ENCODE measurements at regions not wholly inside any gene's neighbourhood (a gene's known extent, or its start where the extent isn't known, plus 50 kb on each side); places are given as distances from the start of the nearest gene placed in this dataset.
"Not testable (repeated sequence)": the region's sequence is repeated elsewhere in the genome, so short reads cannot be mapped to it uniquely, and the experiment has no call there.

DNA sequence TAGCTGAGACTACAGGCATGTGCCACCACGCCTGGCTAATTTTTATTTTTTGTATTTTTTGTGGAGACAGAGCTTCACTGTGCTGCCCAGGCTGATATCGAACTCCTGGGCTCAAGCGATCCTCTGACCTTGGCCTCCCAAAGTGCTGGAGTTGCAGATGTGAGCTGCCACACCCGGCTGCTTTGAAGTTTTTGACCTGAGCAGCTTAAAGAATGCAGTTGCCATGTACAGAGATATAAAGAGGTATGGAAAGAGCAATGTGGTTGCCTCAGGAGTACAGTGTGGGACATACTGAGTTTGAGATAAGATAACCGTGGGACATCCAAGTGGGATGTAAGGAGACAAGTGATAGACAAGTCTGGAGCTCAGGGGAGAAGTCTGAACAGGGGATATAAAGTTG, 82.7 kb upstream of the LSM14A start:
- no peaks in the 10 kb centered on the region for H3K9me3 ChIP-seq
- H3K27me3 ChIP-seq = peaks cover 8% of the 10 kb centered on the region
- no peaks in the 10 kb centered on the region for H3K36me3 ChIP-seq
- no peak overlapping the region for H3K4me3 ChIP-seq (ENCODE audit: low read depth in 1 of 2, low read length in 1 of 2)
- no peak overlapping the region for H3K27ac ChIP-seq
- H3K4me1 ChIP-seq (ENCODE audit: control insufficient read depth in 1 of 2, insufficient read depth in 1 of 2, low read depth in 1 of 2, low read length in 1 of 2) = no peaks in the 10 kb centered on the region
- TF ChIP-seq, protein P1, sequence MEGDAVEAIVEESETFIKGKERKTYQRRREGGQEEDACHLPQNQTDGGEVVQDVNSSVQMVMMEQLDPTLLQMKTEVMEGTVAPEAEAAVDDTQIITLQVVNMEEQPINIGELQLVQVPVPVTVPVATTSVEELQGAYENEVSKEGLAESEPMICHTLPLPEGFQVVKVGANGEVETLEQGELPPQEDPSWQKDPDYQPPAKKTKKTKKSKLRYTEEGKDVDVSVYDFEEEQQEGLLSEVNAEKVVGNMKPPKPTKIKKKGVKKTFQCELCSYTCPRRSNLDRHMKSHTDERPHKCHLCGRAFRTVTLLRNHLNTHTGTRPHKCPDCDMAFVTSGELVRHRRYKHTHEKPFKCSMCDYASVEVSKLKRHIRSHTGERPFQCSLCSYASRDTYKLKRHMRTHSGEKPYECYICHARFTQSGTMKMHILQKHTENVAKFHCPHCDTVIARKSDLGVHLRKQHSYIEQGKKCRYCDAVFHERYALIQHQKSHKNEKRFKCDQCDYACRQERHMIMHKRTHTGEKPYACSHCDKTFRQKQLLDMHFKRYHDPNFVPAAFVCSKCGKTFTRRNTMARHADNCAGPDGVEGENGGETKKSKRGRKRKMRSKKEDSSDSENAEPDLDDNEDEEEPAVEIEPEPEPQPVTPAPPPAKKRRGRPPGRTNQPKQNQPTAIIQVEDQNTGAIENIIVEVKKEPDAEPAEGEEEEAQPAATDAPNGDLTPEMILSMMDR (IDR thresholded peaks at IDR 0.05) = no peak

DNA sequence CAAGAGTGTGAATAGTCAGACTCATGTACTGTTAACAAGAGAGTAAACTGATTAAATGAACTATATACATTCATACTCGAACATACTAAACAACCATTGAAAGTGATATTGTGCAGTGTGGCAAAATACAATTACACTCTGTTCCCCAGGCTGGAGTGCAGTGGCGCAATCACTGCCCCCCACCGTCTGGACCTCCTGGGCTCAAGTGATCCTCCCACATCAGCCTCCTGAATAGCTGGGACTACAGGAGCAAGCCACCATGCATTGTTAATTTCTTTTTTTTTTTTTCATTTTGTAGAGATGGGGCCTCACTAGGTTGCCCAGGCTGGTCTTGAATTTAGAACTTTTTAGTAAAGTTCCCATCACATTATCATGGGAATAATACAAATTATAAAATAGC, 77.3 kb upstream of the LSM14A start:
- Histone ChIP-seq H3K27ac (no peak overlapping the region), H3K36me3 (no peaks in the 10 kb centered on the region), H3K4me3 (ENCODE audit: low read depth in 1 of 2, low read length in 1 of 2) (no peak overlapping the region), H3K27me3 (peaks cover 30% of the 10 kb centered on the region), H3K9me3 (no peaks in the 10 kb centered on the region), H3K4me1 (ENCODE audit: control insufficient read depth in 1 of 2, insufficient read depth in 1 of 2, low read depth in 1 of 2, low read length in 1 of 2) (no peaks in the 10 kb centered on the region)
- TF ChIP-seq, protein P1 (IDR thresholded peaks at IDR 0.05) = no peak

DNA sequence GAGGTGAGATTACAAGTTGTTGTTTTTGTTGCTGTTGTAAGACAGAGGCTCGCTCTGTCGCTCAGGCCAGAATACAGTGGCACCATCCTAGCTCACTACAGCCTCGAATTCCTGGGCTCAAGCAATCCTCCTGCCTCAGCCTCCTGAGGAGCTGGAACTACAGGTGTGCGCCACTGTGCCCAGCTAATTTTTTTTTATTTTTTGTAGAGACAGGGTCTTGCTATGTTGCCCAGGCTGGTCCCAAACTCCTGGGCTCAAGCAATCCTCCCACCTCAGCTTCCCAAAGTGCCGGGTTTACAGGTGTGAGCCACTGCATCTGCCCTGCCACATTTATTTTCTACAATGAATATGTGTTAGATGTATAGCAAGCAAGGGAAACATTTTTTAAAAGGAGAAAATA, 76.9 kb upstream of the LSM14A start:
- not testable (repeated sequence) for H3K4me1 ChIP-seq (ENCODE audit: control insufficient read depth in 1 of 2, insufficient read depth in 1 of 2, low read depth in 1 of 2, low read length in 1 of 2); H3K9me3 ChIP-seq; H3K36me3 ChIP-seq; H3K27ac ChIP-seq; H3K4me3 ChIP-seq (ENCODE audit: low read depth in 1 of 2, low read length in 1 of 2)
- H3K27me3 ChIP-seq = peaks cover 30% of the 10 kb centered on the region

DNA sequence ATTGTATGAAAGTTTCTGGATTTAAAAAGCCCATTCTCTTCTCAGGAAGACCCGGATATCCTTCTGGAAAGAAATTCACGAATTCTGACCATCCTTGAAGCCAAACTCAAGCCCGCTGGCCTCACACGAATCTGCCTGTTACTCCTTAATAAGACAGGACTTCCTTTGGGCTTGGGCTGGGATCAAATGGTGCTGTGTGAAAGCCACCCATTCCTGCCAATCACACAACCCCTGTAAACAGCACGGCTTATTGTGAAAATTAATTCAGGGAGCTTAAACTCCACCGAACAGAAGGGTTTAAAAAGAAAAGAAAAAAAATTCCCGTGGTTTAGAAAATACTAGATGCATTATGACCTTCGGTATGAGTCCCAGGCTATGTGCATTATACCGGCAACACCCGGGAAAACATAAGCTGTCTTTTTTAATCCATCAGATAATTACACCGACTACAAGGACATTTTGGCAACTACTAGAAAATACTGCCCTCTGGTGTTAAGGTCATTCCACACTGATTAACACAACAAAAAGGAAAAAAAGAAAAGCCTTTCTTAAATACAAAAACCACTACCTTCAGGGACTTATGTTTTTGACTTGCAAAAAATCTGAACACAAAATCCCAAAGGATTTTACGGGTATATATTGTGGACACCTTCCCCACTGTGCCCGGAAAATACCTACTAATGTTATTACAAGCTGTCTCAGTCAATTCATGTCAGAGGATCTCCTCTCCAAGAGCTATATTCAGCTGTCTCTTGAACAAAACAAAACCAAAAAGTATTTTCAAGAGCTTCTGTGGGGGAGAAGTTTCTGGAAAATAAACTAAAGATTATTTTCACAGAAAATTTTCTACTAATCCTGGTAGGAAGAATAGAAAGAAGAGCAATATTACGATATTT, 76.0 kb upstream of the LSM14A start:
- H3K9me3 ChIP-seq = no peaks in the 10 kb centered on the region
- H3K27me3 ChIP-seq = peaks cover 30% of the 10 kb centered on the region
- H3K27ac ChIP-seq = no peak overlapping the region
- TF ChIP-seq, protein P1 (IDR thresholded peaks at IDR 0.05) = no peak
- H3K4me3 ChIP-seq (ENCODE audit: low read depth in 1 of 2, low read length in 1 of 2) = no peak overlapping the region
- no peaks in the 10 kb centered on the region for H3K4me1 ChIP-seq (ENCODE audit: control insufficient read depth in 1 of 2, insufficient read depth in 1 of 2, low read depth in 1 of 2, low read length in 1 of 2)
- H3K36me3 ChIP-seq = no peaks in the 10 kb centered on the region

DNA sequence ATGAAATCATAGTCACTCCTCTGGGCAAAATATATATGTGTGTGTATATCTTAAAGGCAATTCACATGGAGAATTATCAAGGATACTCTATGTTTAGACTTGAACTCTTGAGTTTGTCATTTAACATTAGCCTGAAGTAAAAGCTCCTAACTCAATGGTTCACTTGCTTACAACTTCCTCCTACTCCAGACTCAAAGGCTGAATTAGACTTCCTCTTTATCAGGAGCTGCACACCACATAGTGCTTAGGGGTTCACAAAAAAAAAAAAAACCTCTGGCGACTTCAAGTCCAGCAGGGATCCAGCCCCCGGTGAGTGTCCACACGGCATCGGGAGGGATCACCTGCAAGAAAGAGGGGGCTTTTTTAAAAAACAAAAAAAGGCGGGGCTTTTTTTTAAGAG, 68.2 kb upstream of the LSM14A start:
- Histone ChIP-seq H3K36me3 (no peaks in the 10 kb centered on the region), H3K27me3 (peaks cover 3% of the 10 kb centered on the region), H3K4me3 (ENCODE audit: low read depth in 1 of 2, low read length in 1 of 2) (no peak overlapping the region), H3K9me3 (no peaks in the 10 kb centered on the region), H3K4me1 (ENCODE audit: control insufficient read depth in 1 of 2, insufficient read depth in 1 of 2, low read depth in 1 of 2, low read length in 1 of 2) (no peaks in the 10 kb centered on the region), H3K27ac (no peak overlapping the region)
- TF ChIP-seq, protein P1 (IDR thresholded peaks at IDR 0.05) = no peak

DNA sequence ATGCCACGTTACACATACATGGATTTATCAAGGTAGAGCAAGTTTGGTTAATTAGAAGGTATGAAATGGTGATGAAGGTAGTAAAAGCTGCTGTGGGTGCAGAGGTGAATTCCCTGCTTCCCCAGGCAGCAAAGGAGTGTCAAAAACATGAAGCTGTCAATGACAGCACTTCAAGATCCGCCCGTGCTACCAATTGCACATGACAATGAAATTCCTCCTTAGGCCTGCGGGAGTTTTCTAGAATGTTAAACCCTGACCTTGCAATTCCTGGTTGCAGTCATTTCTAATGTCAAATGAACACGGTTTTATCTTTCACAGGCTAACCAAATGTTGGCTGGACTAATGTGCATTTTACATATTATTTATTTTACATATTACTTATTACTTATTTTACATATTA, 67.7 kb upstream of the LSM14A start:
- Histone ChIP-seq H3K9me3 (no peaks in the 10 kb centered on the region), H3K27ac (no peak overlapping the region), H3K4me1 (ENCODE audit: control insufficient read depth in 1 of 2, insufficient read depth in 1 of 2, low read depth in 1 of 2, low read length in 1 of 2) (no peaks in the 10 kb centered on the region), H3K4me3 (ENCODE audit: low read depth in 1 of 2, low read length in 1 of 2) (no peak overlapping the region), H3K36me3 (no peaks in the 10 kb centered on the region), H3K27me3 (no peaks in the 10 kb centered on the region)
- TF ChIP-seq, protein P1 (IDR thresholded peaks at IDR 0.05) = no peak

All from neutrophil (primary cell).